ENCODE measurements at regions not wholly inside any gene's neighbourhood (a gene's known extent, or its start where the extent isn't known, plus 50 kb on each side); places are given as distances from the start of the nearest gene placed in this dataset.
"Not testable (repeated sequence)": the region's sequence is repeated elsewhere in the genome, so short reads cannot be mapped to it uniquely, and the experiment has no call there.

DNA sequence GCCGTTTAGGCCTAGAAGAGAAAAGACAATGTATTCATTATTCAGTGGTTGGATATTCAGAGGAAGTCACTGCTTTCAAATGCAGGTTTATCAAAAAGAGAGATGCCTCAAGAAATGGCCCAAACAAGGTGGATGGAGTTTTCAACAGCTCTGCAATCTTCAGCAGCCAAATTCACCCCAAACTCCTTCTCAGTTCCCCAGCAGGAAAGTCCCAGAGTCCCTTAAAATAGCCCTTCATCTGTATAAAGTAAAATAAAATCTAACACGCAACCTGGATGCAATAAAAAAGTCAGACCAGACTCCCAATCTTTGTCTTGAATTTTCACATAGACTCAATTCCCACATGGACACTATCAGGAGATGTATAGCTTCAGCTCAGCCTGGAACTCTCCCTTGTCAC is 101.6 kb upstream of the SPATA12 start:
- Mint-ChIP-seq H3K9me3 (no peaks in the 10 kb centered on the region), H3K27ac (no peak overlapping the region), H3K4me3 (no peak overlapping the region), H3K36me3 (ENCODE audit: low read depth) (no peaks in the 10 kb centered on the region), H3K27me3 (peaks cover 4% of the 10 kb centered on the region), H3K4me1 (ENCODE audit: low read depth) (peaks cover 18% of the 10 kb centered on the region)
- intact Hi-C loops (cut with micrococcal nuclease), result no loop called here

DNA sequence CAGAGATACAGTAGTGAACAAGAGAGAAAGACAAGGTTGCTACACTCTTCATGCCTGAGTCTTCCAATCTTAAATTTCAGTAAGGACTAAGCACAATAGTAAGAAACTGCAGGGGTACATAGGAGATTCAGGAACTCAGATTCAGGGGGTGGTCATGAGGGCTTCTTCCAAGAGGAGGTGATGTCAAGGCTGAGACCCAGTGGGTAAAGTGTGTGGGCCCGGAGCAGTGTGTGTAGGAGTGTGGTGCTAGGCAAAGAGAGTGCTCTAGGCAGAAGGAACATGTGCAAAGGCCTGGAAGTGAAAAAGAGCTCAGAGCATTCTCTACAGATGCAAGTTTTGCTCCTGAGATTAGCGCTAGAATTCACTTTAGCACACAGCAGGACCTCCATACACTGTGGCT is 102.9 kb upstream of the SPATA12 start:
- H3K36me3 Mint-ChIP-seq (ENCODE audit: low read depth), result no peaks in the 10 kb centered on the region
- no peaks in the 10 kb centered on the region for H3K9me3 Mint-ChIP-seq
- H3K4me3 Mint-ChIP-seq, result no peak overlapping the region
- intact Hi-C loops (cut with micrococcal nuclease), result no loop called here
- H3K27ac Mint-ChIP-seq, result no peak overlapping the region
- H3K27me3 Mint-ChIP-seq, result peaks cover 8% of the 10 kb centered on the region
- peaks cover 16% of the 10 kb centered on the region for H3K4me1 Mint-ChIP-seq (ENCODE audit: low read depth)

DNA sequence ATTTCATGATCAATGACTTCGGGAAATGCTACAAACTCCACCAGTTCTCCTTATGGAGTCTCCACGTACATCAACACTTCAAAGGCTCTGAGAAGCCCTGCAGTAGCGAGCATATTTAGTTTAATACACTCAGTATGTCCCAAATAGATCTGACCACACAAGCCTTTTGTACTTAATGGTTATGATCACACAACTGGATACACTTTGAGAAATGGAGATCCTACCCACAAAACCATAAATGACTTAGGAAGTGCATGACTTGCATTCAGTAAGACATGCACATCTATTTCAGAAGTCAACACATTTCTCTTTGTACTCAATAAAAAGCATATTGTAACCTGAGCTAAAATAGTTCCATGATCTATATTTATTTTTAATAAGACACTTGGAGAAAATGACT is 103.6 kb upstream of the SPATA12 start:
- intact Hi-C loops (cut with micrococcal nuclease), result no loop called here
- H3K27ac Mint-ChIP-seq, result no peak overlapping the region
- H3K9me3 Mint-ChIP-seq, result no peaks in the 10 kb centered on the region
- H3K4me3 Mint-ChIP-seq, result no peak overlapping the region
- peaks cover 11% of the 10 kb centered on the region for H3K4me1 Mint-ChIP-seq (ENCODE audit: low read depth)
- no peaks in the 10 kb centered on the region for H3K36me3 Mint-ChIP-seq (ENCODE audit: low read depth)
- H3K27me3 Mint-ChIP-seq, result peaks cover 8% of the 10 kb centered on the region

DNA sequence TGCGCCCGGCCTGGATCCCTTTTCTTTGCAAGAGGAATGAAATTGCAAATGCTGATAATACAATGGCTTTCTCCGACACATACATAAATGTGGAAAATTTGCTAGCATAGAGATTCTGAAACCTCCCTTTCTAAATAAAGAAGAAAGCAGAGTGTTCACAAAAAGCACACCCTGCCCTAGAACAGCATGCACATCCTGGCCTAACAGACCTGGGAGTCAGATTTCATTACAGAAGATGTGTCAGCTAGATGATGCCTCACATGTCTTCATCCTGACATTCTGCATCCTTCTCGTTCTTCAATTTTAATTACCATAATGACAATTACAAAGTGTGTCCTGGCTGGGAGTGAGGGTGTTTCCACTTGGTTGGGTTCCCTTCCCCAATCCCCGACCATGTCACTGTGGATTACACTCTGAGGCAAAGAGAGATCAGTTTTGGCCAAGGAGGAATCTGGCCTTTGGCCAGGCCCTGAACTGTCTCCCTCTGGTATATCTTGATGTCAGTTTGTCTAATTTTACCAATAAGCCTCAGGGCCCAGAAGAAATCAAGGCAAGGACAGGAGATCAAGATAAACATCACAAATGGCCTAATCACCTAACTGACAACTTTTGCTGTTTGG is 104.9 kb upstream of the SPATA12 start:
- H3K27me3 Mint-ChIP-seq, result peaks cover 8% of the 10 kb centered on the region
- intact Hi-C loops (cut with micrococcal nuclease), result no loop called here
- no peaks in the 10 kb centered on the region for H3K9me3 Mint-ChIP-seq
- no peak overlapping the region for H3K27ac Mint-ChIP-seq
- no peaks in the 10 kb centered on the region for H3K36me3 Mint-ChIP-seq (ENCODE audit: low read depth)
- peaks cover 9% of the 10 kb centered on the region for H3K4me1 Mint-ChIP-seq (ENCODE audit: low read depth)
- no peak overlapping the region for H3K4me3 Mint-ChIP-seq

DNA sequence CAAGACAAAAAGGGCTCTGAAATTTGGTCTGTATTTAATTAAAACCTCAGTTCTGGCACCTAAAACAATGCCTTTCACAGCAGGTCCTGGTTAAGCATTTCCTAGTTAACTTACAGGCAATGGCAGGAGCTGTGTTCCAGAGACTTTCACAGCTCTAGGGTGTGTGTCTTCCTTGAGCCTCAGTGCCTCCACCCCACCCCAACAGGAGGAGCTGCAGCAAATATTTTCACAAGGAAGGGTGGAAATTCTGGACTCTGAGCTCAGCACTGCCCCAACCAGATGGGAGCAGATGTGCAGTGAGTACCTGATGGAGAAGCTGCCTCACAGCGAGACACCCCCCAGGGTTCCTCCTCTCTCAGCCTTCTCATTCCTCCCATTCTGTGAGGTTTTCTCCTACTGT is 106.3 kb upstream of the SPATA12 start:
- H3K4me1 Mint-ChIP-seq (ENCODE audit: low read depth), result peaks cover 5% of the 10 kb centered on the region
- intact Hi-C loops (cut with micrococcal nuclease), result no loop called here
- no peaks in the 10 kb centered on the region for H3K36me3 Mint-ChIP-seq (ENCODE audit: low read depth)
- H3K27me3 Mint-ChIP-seq, result peaks cover 8% of the 10 kb centered on the region
- H3K4me3 Mint-ChIP-seq, result no peak overlapping the region
- H3K27ac Mint-ChIP-seq, result no peak overlapping the region
- no peaks in the 10 kb centered on the region for H3K9me3 Mint-ChIP-seq

DNA sequence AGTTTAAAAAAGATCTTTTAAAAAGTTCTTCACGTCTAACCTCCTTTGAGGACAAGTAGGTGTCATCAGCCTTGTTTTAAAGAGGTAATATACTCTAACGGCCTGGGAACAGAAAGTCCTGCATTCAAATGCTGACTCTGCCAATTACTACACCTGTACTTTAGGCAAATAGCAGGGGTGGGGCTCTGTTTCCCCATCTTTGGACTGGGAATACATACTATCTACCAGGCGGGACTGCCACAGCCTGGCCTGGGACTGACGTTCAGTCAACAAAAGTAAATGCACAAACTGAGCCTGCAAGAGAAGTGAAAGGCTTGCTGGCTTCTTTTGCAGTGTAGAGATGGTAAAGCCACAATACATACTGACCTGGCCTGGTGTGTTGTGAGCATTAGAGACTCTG is 107.6 kb upstream of the SPATA12 start:
- H3K27ac Mint-ChIP-seq, result no peak overlapping the region
- H3K4me3 Mint-ChIP-seq, result no peak overlapping the region
- H3K9me3 Mint-ChIP-seq, result no peaks in the 10 kb centered on the region
- no peaks in the 10 kb centered on the region for H3K36me3 Mint-ChIP-seq (ENCODE audit: low read depth)
- H3K4me1 Mint-ChIP-seq (ENCODE audit: low read depth), result peaks cover 5% of the 10 kb centered on the region
- intact Hi-C loops (cut with micrococcal nuclease), result no loop called here
- H3K27me3 Mint-ChIP-seq, result peaks cover 8% of the 10 kb centered on the region

DNA sequence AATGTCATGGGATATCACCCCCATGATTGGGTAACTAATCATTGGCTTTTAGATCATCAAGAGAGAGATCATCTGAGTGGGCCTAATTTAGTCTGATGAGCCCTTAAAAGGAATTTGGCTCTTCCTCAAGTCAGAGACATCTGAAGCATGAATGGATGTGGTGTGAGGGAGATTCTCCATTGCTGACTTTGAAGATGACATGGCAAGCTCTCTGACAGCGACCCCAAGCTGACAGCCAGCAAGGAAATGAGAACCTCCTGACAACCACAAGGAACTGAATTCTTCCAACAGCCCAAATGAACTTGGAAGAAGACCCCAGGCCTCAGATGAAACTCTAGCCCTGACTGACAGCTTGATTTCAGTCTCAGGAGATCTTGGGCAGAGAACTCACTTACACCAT is 108.4 kb upstream of the SPATA12 start:
- peaks cover 8% of the 10 kb centered on the region for H3K27me3 Mint-ChIP-seq
- no peak overlapping the region for H3K4me3 Mint-ChIP-seq
- H3K27ac Mint-ChIP-seq, result no peak overlapping the region
- H3K36me3 Mint-ChIP-seq (ENCODE audit: low read depth), result no peaks in the 10 kb centered on the region
- H3K9me3 Mint-ChIP-seq, result no peaks in the 10 kb centered on the region
- H3K4me1 Mint-ChIP-seq (ENCODE audit: low read depth), result no peaks in the 10 kb centered on the region
- intact Hi-C loops (cut with micrococcal nuclease), result no loop called here

DNA sequence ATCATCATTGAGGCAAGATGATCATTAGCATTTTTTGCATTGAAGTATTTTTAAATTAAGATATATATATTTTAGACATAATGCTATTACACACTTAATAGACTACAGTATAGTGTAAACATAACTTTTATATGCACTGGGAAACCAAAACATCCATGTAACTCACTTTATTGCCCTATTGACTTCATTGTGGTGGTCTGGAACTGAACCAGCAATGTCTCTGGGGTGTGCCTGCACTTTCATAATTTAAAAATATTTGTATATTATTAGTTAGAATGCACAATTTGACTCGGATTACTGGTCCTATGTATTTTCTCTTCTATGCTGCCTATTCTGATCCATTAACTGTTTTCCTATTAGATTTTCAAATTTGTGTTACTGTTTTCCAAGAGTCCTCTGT is 109.1 kb upstream of the SPATA12 start:
- peaks cover 1% of the 10 kb centered on the region for H3K4me1 Mint-ChIP-seq (ENCODE audit: low read depth)
- H3K4me3 Mint-ChIP-seq, result no peak overlapping the region
- H3K9me3 Mint-ChIP-seq, result peaks cover 4% of the 10 kb centered on the region
- H3K36me3 Mint-ChIP-seq (ENCODE audit: low read depth), result no peaks in the 10 kb centered on the region
- peaks cover 8% of the 10 kb centered on the region for H3K27me3 Mint-ChIP-seq
- intact Hi-C loops (cut with micrococcal nuclease), result no loop called here
- H3K27ac Mint-ChIP-seq, result no peak overlapping the region

DNA sequence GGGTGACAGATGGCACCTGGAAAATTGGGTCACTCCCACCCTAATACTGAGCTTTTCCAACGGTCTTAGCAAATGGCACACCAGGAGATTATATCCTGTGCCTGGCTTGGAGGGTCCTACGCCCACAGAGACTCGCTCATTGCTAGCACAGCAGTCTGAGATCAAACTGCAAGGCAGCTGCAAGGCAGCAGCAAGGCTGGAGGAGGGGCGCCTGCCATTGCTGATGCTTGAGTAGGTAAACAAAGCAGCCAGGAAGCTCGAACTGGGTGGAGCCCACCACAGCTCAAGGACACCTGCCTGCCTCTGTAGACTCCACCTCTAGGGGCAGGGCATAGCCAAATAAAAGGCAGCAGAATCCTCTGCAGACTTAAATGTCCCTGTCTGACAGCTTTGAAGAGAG is 115.1 kb upstream of the SPATA12 start:
- not testable (repeated sequence) for H3K4me1 Mint-ChIP-seq (ENCODE audit: low read depth); H3K27me3 Mint-ChIP-seq

DNA sequence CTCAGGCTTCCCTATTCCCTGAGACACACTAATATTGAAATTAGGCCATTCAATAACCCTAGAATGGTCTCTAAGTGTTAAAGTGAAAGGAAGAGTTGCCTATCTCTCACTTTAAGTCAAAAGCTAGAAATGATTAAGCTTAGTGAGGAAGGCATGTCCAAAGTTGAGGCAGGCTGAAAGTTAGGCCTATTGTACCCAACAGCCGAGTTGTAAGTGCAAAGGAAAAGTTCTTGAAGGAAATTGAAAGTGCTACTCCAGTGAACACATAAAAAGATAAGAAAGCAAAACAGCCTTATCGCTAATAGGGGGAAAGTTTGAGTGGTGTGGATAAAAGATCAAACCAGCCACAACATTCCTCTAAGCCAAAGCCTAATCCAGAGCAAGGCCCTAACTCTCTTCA is 117.9 kb upstream of the SPATA12 start:
- H3K27me3 Mint-ChIP-seq, result no peaks in the 10 kb centered on the region
- H3K27ac Mint-ChIP-seq, result no peak overlapping the region

More for the DNA sequence above, 115.1 kb upstream of the SPATA12 start:
- H3K9me3 Mint-ChIP-seq, result peaks cover 28% of the 10 kb centered on the region
- H3K4me3 Mint-ChIP-seq; H3K36me3 Mint-ChIP-seq (ENCODE audit: low read depth); H3K27ac Mint-ChIP-seq; intact Hi-C loops (cut with micrococcal nuclease): not testable (repeated sequence)

DNA sequence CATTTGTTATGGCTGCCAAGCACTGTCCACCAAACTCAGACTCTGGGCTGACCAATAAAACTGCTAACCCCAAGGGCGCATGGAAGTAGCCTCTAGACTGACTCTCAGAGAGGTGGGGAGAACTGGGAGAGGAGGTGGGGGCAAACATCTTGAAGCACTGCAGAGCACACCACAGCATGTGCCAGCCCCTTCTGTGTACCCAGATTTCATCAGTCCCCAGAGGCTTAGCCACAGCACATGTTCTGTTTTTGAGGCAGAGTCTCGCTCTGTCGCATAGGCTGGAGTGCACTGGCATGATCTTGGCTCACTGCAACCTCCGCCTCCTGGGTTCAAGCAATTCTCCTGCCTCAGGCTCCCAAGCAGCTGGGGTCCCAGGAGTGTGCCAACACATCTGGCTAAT is 119.5 kb upstream of the SPATA12 start:
- intact Hi-C loops (cut with micrococcal nuclease), result no loop called here
- H3K36me3 Mint-ChIP-seq (ENCODE audit: low read depth), result no peaks in the 10 kb centered on the region
- no peak overlapping the region for H3K4me3 Mint-ChIP-seq

More for the DNA sequence above, 117.9 kb upstream of the SPATA12 start:
- Mint-ChIP-seq H3K36me3 (ENCODE audit: low read depth) (no peaks in the 10 kb centered on the region), H3K4me1 (ENCODE audit: low read depth) (peaks cover 9% of the 10 kb centered on the region), H3K9me3 (peaks cover 28% of the 10 kb centered on the region), H3K4me3 (no peak overlapping the region)
- intact Hi-C loops (cut with micrococcal nuclease), result no loop called here

DNA sequence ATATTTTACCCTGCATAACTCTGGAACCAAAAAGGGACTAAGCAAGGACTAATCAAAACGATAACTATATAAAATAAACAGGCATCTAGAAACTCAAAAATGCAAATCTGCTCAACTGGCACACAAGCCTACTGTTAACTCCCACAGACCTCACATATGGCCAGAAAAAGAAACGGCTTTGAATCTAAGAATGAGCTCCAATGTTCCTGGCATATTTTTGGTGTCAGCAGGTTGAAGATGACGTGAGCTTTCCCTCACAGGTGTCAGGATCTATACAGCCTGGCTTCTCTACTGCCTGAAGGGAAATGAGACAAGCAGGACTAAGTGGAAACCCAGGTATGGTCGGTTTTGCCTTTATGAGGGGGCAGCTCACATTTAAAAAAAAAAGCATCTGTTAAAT is 120.1 kb upstream of the SPATA12 start:
- peaks cover 4% of the 10 kb centered on the region for H3K27me3 Mint-ChIP-seq
- H3K27ac Mint-ChIP-seq, result no peak overlapping the region
- H3K4me3 Mint-ChIP-seq, result no peak overlapping the region
- H3K4me1 Mint-ChIP-seq (ENCODE audit: low read depth), result peaks cover 7% of the 10 kb centered on the region
- intact Hi-C loops (cut with micrococcal nuclease), result no loop called here
- no peaks in the 10 kb centered on the region for H3K36me3 Mint-ChIP-seq (ENCODE audit: low read depth)
- peaks cover 15% of the 10 kb centered on the region for H3K9me3 Mint-ChIP-seq

More for the DNA sequence above, 119.5 kb upstream of the SPATA12 start:
- H3K9me3 Mint-ChIP-seq, result peaks cover 20% of the 10 kb centered on the region
- no peak overlapping the region for H3K27ac Mint-ChIP-seq
- H3K4me1 Mint-ChIP-seq (ENCODE audit: low read depth), result peaks cover 7% of the 10 kb centered on the region
- no peaks in the 10 kb centered on the region for H3K27me3 Mint-ChIP-seq

DNA sequence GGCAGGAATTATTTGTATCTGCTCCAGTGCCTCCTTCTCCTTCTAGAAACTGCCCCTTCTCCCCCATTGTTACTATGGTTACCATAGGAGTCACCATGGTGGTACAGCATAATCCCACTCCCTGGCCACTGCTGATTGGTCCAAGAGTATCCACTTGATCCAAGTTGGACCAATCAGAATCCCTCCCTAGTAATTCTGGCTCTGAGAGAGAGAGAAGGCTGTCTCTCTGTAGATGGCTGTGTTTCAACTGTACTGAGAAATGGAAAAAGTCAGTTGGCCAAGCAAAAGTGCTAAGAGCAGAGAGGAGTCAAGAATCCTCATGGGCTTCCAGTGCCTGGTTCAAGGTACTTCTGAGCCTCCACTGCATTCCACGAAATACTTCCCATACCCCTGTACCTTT is 120.6 kb upstream of the SPATA12 start:
- peaks cover 4% of the 10 kb centered on the region for H3K27me3 Mint-ChIP-seq
- intact Hi-C loops (cut with micrococcal nuclease), result no loop called here
- peaks cover 10% of the 10 kb centered on the region for H3K9me3 Mint-ChIP-seq
- H3K4me1 Mint-ChIP-seq (ENCODE audit: low read depth), result peaks cover 7% of the 10 kb centered on the region
- H3K4me3 Mint-ChIP-seq, result no peak overlapping the region
- H3K36me3 Mint-ChIP-seq (ENCODE audit: low read depth), result no peaks in the 10 kb centered on the region
- no peak overlapping the region for H3K27ac Mint-ChIP-seq

DNA sequence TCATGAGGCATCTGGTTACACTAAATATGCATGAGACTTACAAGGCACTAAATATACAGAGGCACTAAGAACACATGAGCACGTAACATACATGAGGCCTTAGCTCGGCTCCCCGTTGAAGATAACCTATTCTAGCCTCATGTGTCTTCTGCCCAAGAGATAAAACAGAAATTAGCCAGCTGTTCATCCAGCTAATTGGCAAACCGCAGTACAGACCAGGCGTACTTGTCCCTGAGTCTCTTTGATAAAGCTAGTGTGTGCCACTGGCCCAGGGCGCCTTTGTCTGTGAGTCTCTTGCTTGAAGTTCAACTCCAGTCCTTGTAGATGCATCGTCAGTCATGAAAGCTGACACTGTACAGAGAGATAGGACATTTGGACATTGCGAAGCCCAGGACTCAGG is 121.9 kb upstream of the SPATA12 start:
- H3K36me3 Mint-ChIP-seq (ENCODE audit: low read depth), result no peaks in the 10 kb centered on the region
- peaks cover 7% of the 10 kb centered on the region for H3K4me1 Mint-ChIP-seq (ENCODE audit: low read depth)
- H3K4me3 Mint-ChIP-seq, result no peak overlapping the region
- intact Hi-C loops (cut with micrococcal nuclease), result no loop called here
- peaks cover 4% of the 10 kb centered on the region for H3K27me3 Mint-ChIP-seq
- H3K27ac Mint-ChIP-seq, result no peak overlapping the region
- peaks cover 13% of the 10 kb centered on the region for H3K9me3 Mint-ChIP-seq

DNA sequence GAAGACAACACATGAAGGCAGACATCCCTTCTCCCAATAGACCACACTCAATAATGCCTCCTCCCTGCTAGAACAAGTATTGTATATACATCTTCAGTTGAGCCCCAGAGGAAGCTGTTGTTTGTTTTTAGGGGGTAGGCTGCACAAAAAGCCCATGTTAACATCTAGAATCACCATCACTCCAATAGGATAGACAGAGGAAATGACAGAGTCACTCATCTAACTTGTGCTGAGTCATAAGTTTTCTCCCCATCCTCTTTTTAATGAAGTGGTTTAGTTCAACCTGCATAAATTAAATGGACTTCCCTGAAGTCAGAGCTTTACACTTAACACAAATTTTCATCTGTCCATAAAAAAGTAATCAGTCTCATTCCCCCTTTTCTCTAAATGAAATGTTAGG is 122.9 kb upstream of the SPATA12 start:
- Mint-ChIP-seq H3K4me3 (no peak overlapping the region), H3K27me3 (peaks cover 4% of the 10 kb centered on the region), H3K36me3 (ENCODE audit: low read depth) (no peaks in the 10 kb centered on the region), H3K4me1 (ENCODE audit: low read depth) (peaks cover 7% of the 10 kb centered on the region), H3K27ac (no peak overlapping the region), H3K9me3 (peaks cover 14% of the 10 kb centered on the region)
- intact Hi-C loops (cut with micrococcal nuclease), result no loop called here
